Caco-2 (cell line): ENCODE measurements at regions not wholly inside any gene's neighbourhood (a gene's known extent, or its start where the extent isn't known, plus 50 kb on each side); places are given as distances from the start of the nearest gene placed in this dataset.

Source experiments
- BruUV-seq: library from RNA; stranded (reverse); fragments of 400-500 nt; replicated peaks from 2 replicates; lab custom pipeline; 2021; lab: Mats Ljungman, UMichigan
- CTCF ChIA-PET: fragments of 300-600 bp; sonication (Branson Sonifier 250); formaldehyde crosslinking; loops from one replicate; lab custom pipeline; 2022; ENCODE audit warnings: antibody characterized with exemption; lab: Charles Lee
- POLR2A ChIA-PET: fragments of 300-600 bp; sonication (Branson Sonifier 250); formaldehyde crosslinking; loops from one replicate; lab custom pipeline; 2022; ENCODE audit warnings: antibody characterized with exemption; lab: Charles Lee
- DNase-seq, 2 experiments: peaks; one replicate each; pipeline versions ENCODE4 v3.0.0 to v3.0.0-alpha.2; 2020 to 2022
- H3K27me3 ChIP-seq: replicated peaks from 2 replicates; pipeline ENCODE4 v1.6.0; 2011; ENCODE audit warnings: low read length; ENCODE audit not compliant: control insufficient read depth, insufficient read depth
- H3K36me3 ChIP-seq: 2 replicates; pipeline ENCODE4 v1.5.1; 2011; ENCODE audit warnings: low read length; ENCODE audit not compliant: control insufficient read depth, insufficient read depth
- H3K4me1 ChIP-seq: fragments of 250-450 bp; sonication (Bioruptor Pico); 2 replicates; pipeline ENCODE4 v1.5.1; 2020; ENCODE audit warnings: mild to moderate bottlenecking
- H3K4me3 ChIP-seq: 2 replicates; pipeline ENCODE4 v1.5.1; 2011; ENCODE audit warnings: low read depth, mild to moderate bottlenecking, control low read depth, low read length
- H3K9me3 ChIP-seq: fragments of 250-450 bp; sonication (Bioruptor Pico); 2 replicates; pipeline ENCODE4 v1.5.1; 2020; ENCODE audit warnings: mild to moderate bottlenecking, moderate library complexity
- H3K27ac Mint-ChIP-seq: one replicate; pipeline ENCODE4 v1.8.0; 2022; ENCODE audit warnings: mixed read lengths; ENCODE audit not compliant: unreplicated experiment
- H3K27me3 Mint-ChIP-seq: one replicate; pipeline ENCODE4 v1.8.0; 2022; ENCODE audit warnings: mixed read lengths; ENCODE audit not compliant: insufficient read depth, unreplicated experiment
- H3K36me3 Mint-ChIP-seq: one replicate; pipeline ENCODE4 v1.8.0; 2022; ENCODE audit warnings: mild to moderate bottlenecking, mixed read lengths; ENCODE audit not compliant: insufficient read depth, unreplicated experiment
- H3K4me1 Mint-ChIP-seq: one replicate; pipeline ENCODE4 v1.8.0; 2022; ENCODE audit warnings: low read depth, mixed read lengths; ENCODE audit not compliant: unreplicated experiment
- H3K4me3 Mint-ChIP-seq: one replicate; pipeline ENCODE4 v1.8.0; 2022; ENCODE audit warnings: mild to moderate bottlenecking, moderate library complexity, mixed read lengths; ENCODE audit not compliant: unreplicated experiment
- H3K9me3 Mint-ChIP-seq: one replicate; pipeline ENCODE4 v1.8.0; 2022; ENCODE audit warnings: mixed read lengths; ENCODE audit not compliant: unreplicated experiment
- CTCF ChIP-seq, 2 experiments: fragments of 200-600 bp in 1 of 2; IDR thresholded peaks; 1 replicate in 1 of 2; 2 replicates in 1 of 2; pipeline versions ENCODE4 v1.5.1 to v1.8.0; 2011 to 2022; ENCODE audit warnings: antibody characterized with exemption in 1 of 2, control low read depth in 1 of 2, inconsistent platforms in 1 of 2, low read depth in 1 of 2, low read length in 1 of 2, mild to moderate bottlenecking in 1 of 2, moderate library complexity in 1 of 2; ENCODE audit not compliant: insufficient read depth in 1 of 2, severe bottlenecking in 1 of 2, unreplicated experiment in 1 of 2
- intact Hi-C: fragments of 100-400 bp; cut with micrococcal nuclease; formaldehyde crosslinking; loops from one replicate; pipeline ENCODE4 v1.10.0; 2022; ENCODE audit not compliant: unreplicated experiment

GRCh38 chr3:98670020-98670419, 76.6 kb upstream of the CPOX start:
- Mint-ChIP-seq H3K27ac (no peak overlapping the region), H3K4me1 (no peaks in the 10 kb centered on the region), H3K4me3 (no peak overlapping the region), H3K9me3 (no peaks in the 10 kb centered on the region), H3K36me3 (no peaks in the 10 kb centered on the region), H3K27me3 (no peaks in the 10 kb centered on the region)
- DNase-seq = no peak
- Histone ChIP-seq H3K9me3 (no peaks in the 10 kb centered on the region), H3K27me3 (no peaks in the 10 kb centered on the region), H3K36me3 (no peaks in the 10 kb centered on the region), H3K4me3 (no peak overlapping the region), H3K4me1 (no peaks in the 10 kb centered on the region)
- CTCF ChIA-PET = no interaction called here
- no peak for TF ChIP-seq CTCF (IDR thresholded peaks at IDR 0.05; ENCODE audit: insufficient read depth in 1 of 2, low read depth in 1 of 2, low read length in 1 of 2, severe bottlenecking in 1 of 2, unreplicated experiment in 1 of 2)
- intact Hi-C loops = no loop called here
- POLR2A ChIA-PET = no interaction called here
- no TSS peak for BruUV-seq

DNA sequence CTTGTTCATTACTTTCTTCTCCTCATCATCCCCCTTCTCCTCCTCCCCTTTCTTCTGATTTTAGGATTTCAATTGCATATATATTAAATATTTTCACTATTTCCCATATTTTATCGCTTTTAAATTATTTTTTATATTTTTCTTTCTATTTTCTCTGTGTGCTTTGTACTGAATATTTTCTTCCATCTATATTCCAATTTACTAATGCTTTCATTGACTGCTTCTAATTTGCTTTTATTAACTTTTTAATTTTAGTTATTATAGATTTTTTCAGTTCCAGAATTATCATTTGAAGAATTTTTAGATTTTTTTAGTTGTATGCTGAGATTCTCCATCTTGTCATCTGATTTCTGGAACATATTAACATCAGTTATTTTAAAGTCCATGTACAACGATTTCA, 83.2 kb upstream of the ST3GAL6 start:
- POLR2A ChIA-PET = no interaction called here
- Mint-ChIP-seq H3K36me3 (no peaks in the 10 kb centered on the region), H3K4me3 (no peak overlapping the region), H3K4me1 (no peaks in the 10 kb centered on the region), H3K27me3 (no peaks in the 10 kb centered on the region), H3K27ac (no peak overlapping the region), H3K9me3 (no peaks in the 10 kb centered on the region)
- CTCF ChIA-PET = no interaction called here
- intact Hi-C loops = no loop called here
- BruUV-seq = no TSS peak
- Histone ChIP-seq H3K9me3 (no peaks in the 10 kb centered on the region), H3K27me3 (no peaks in the 10 kb centered on the region), H3K4me1 (no peaks in the 10 kb centered on the region), H3K4me3 (no peak overlapping the region), H3K36me3 (no peaks in the 10 kb centered on the region)
- DNase-seq = no peak
- TF ChIP-seq CTCF (IDR thresholded peaks at IDR 0.05; ENCODE audit: insufficient read depth in 1 of 2, low read depth in 1 of 2, low read length in 1 of 2, severe bottlenecking in 1 of 2, unreplicated experiment in 1 of 2) = no peak

- no peaks in the 10 kb centered on the region for H3K27me3 Mint-ChIP-seq
- no peak overlapping the region for H3K4me3 Mint-ChIP-seq
- no peak overlapping the region for H3K27ac Mint-ChIP-seq
- no peaks in the 10 kb centered on the region for H3K9me3 Mint-ChIP-seq
- intact Hi-C loops = no loop called here
- ChIA-PET POLR2A (no interaction called here), CTCF (no interaction called here)
- no TSS peak for BruUV-seq
- H3K9me3 ChIP-seq = no peaks in the 10 kb centered on the region
- no peak for TF ChIP-seq CTCF (IDR thresholded peaks at IDR 0.05; ENCODE audit: insufficient read depth in 1 of 2, low read depth in 1 of 2, low read length in 1 of 2, severe bottlenecking in 1 of 2, unreplicated experiment in 1 of 2)
- no peaks in the 10 kb centered on the region for H3K27me3 ChIP-seq
- no peaks in the 10 kb centered on the region for H3K4me1 Mint-ChIP-seq
- no peaks in the 10 kb centered on the region for H3K4me1 ChIP-seq
- DNase-seq = no peak
- no peaks in the 10 kb centered on the region for H3K36me3 ChIP-seq
- no peaks in the 10 kb centered on the region for H3K36me3 Mint-ChIP-seq
- no peak overlapping the region for H3K4me3 ChIP-seq
These were observed 82.4 kb upstream of the ST3GAL6 start for GRCh38 chr3:98680723-98681122.
